ENCODE measurements at regions not wholly inside any gene's neighbourhood (a gene's known extent, or its start where the extent isn't known, plus 50 kb on each side); places are given as distances from the start of the nearest gene placed in this dataset.

DNA sequence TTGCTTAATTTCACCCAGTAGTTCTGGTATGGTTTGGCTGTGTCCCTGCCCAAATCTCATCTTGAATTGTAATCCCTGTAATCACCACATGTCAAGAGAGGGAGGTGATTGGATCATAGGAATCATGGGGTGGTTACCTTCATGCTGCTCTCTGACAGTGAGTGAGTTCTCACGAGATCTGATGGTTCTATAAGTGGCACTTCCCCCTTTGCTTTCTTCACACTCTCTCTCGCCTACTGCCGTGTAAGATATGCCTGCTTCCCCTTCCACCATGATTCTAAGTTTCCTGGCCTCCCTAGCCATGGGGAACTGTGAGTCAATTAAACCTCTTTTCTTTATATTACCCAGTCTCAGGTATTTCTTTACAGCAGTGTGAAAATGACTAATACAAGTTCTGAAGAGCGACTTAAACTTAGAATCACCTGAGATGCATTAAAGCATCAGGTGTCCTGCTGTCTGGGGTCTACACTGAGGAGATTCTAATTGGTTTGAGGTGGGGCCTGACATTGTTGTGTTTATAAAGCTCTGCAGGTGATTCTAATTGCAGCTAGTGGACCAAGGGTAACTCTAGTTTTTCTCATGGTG, 82.1 kb upstream of the DTNBP1 start:
- TF ChIP-seq EZH2 (IDR thresholded peaks at IDR 0.05; ENCODE audit: insufficient read depth, poor library complexity, severe bottlenecking) (no peak), EZH2phosphoT487 (IDR thresholded peaks at IDR 0.05; ENCODE audit: insufficient read depth, low read depth) (no peak)

Measured in GM23248 (cell line).